ENCODE measurements at regions not wholly inside any gene's neighbourhood (a gene's known extent, or its start where the extent isn't known, plus 50 kb on each side); places are given as distances from the start of the nearest gene placed in this dataset.
A peak's percentile ranks its signal among the peaks of the same experiment; 100 is the strongest.
"Not testable (repeated sequence)": the region's sequence is repeated elsewhere in the genome, so short reads cannot be mapped to it uniquely, and the experiment has no call there.

DNA sequence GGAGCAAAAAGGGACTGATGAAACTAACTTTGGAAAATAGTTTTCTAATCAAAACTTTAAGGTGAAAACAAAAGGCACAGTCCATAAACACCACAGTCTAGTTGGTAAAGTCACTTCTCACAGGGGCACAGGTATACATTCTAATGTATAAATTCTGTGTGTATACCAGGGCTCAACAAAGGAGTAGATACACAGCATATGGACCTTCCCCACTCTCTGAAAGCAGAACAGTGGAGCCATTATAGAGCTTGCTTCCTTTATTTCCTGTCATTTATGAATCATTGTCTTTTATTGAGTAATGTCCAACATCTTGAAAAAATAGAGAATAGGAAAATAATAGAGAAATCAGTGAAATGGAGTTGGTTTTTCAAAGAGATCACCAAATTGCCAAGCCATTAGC is 746.5 kb upstream of the CHRM3 start:
- no peak for DNase-seq

DNA sequence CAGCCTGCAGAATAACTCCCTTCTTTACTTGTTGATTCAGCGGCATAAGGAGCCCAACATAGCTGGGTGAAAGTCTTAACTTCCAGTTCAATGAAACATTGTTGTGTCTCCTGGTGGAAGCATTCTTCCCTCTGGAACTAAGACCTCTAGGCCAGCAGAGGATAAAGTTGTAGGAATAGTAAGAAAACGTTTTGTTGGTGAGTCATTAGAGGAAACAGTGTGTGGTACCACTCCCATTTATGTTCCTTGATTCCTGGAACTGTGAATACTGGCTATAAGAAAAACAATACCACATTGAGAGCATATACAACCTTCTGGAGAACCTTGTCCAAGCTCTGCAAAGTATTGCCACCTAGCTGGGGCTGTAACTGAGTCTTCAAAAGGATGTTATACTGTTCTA is 737.4 kb upstream of the ZP4 start:
- no peak for DNase-seq

DNA sequence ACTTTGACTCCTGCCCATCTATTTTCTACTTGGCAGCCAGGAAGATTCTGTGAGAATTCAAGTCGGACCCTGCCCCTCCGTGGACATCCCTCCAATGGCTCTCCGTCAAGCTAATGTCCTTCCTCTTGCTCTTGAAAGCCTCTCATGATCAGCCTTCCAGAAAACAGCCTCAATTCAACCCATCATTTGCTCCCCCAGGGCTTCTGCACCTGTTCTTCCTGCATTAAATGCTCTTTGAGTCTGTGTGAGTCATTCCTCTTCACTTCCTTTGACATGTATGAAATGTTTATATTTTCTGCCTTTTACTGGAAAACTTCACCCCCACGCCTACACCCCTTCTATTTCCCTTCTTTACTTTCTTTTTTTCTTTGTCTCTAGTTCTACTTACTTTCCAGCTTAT is 734.1 kb upstream of the ZP4 start:
- DNase-seq: no peak

DNA sequence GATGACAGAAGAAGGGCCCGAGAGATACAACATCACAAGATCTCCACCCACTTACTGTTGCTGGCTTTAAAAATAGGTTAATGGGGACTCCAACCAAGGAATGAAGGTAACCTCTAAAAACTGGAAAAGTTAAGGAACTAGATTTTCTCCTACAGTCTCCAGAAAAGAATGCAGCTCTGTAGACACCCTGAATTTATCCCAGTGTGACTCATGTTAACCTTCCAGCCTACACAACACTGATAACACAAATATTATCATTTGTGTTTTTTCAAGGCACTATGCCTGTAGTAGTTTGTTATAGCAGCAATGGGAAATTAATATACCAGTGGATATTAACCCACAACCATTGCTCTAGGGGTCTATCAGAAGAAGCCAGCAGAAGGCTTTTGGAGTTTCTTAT is 730.7 kb upstream of the ZP4 start:
- no peak for DNase-seq

DNA sequence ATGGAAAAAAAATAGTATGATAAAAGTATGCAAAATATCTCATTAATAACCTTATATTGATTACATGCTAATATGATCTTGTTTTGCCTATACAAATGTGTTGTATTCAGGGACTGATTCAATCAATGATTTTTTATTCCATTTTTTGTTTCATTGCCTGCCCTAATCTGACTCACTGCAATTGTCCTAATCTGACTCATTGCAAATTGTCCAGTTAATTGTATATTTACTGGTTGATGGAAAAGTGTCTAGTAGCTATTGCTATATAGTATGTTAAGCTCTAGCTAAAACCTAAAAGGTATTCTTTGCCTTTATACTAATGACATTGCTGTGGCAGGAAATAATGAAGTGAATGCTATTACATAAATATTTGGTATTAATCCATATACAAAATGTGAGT is 728.9 kb upstream of the ZP4 start:
- DNase-seq: no peak

DNA sequence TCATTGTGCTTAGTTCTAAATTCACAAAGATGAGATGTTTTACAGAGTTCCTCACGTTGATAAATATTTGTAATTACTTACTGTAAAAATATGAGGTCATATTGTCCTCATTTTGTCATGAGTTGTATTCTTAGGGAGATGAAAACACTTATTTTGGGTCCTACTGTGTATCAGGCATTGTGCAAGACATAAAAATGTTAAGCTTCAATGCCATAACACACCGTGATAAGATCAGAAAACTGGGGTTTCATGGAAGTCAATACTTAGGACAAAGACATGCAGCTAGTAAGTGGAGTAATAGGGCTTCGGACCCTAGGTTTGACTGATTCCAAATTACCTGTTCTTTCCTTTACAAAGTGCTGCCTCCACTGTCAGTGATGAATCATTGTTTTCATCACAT is 720.7 kb upstream of the ZP4 start:
- no peak for DNase-seq

DNA sequence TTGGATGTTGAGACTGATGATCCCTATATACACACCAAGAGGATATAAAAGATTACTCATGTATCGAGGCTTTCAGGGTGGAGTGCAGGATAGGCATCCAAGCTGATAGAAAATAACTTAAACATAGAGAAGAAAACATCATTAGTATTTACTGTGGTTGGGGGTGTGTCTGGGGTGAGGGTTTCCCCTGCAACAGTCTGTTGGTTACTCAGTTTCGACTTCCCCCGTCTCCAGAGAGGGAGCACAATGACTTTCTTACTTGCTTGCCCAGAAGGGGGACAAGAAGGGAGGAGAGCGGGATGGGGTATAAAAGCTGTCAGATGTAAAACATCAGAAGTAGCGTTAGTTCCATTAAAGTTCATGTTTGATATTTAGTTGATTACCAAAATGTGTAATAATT is 717.4 kb upstream of the ZP4 start:
- no peak for DNase-seq

DNA sequence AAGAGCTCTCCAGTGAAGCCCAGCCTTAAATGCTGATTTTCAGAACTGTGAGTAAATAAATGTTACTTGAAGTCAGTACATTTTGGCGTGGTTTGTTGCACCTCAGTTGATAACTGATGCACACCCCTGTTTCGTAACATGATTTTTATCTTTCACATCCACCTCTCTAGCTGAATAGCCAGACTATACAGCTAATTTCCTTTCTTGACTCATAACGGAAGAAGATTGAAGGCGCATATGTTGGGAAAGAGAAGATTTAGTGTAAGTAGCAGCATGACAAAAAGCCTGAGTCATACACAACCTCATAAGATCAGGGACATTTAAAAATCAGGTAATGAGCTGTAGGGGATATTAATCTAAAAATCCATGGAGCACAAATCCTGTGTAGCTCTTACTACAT is 716.2 kb upstream of the ZP4 start:
- peak; percentile 6 to 51 for DNase-seq

DNA sequence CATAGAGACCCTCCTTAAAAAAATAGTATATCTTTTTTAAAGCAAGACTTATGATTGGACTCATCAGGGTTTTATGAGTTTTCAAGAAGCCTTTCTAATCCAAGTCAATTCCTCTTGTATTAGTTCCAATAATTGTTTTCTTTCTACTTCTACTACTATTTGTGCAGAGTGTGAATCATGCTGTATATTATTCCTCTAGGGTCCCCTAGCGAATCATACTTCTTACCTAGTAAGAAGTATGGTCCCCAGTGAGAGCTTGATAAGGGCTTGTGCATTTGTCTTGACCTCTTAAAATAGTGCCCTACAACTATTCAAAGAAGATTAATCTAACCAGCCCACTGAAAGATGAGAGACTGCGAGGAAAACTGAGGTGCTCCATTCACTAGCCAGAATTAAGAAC is 715.7 kb upstream of the ZP4 start:
- DNase-seq: no peak

DNA sequence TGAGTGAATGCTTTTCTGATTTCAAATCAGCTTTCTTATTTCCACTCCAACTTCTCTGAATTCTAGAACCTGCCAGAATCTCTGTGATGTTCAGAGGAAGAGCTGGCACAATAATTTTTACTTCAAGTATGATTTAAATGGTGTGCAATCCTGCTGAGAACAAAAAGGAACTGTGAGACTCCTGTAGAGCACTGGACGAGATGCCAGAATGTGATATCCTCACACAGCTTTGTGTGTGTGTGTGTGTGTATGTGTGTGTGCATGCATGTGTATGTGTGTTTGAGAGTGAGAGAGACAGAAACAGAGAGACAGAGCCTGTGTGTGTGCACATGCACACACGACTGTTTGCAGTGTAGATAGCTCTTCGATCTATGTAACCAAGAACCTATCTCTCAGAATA is 713.6 kb upstream of the ZP4 start:
- no peak for DNase-seq

DNA sequence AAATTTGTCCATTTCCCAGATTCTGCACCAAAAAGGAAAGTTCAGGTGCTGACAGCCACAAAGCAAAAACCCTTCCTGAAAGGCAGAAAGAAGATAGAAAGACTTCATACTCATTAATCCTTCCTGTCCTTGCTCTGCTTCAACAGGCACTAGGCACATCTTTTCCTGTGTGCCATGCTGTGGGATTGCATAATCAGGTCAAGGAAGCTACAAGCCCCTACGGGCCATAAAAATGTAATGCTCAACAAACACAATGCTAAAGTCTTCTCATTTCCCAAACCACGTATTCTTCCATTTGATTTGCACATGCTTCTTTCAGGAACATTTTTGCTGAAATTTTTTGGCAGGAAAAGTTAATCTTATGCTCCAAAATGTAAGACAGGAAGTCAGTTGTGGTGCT is 710.9 kb upstream of the ZP4 start:
- DNase-seq: not testable (repeated sequence)

DNA sequence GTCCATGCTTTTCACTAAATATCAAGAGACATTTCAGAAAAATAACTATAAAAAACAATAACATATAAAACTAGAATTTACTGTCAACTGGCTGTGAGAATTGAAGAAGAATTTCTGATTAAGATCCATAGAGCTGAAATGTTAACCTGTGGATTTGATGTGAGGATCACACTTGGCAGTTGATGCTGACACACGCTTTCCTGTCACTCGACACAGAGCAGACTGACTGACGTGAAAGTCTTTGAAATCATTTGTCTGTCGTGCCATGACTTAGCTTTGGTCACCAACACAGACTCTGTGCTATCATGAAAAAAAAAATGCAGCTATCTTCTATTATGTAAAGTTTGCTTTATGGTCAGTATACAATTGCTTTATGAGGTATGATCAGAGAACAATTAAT is 706.0 kb upstream of the ZP4 start:
- DNase-seq: no peak

DNA sequence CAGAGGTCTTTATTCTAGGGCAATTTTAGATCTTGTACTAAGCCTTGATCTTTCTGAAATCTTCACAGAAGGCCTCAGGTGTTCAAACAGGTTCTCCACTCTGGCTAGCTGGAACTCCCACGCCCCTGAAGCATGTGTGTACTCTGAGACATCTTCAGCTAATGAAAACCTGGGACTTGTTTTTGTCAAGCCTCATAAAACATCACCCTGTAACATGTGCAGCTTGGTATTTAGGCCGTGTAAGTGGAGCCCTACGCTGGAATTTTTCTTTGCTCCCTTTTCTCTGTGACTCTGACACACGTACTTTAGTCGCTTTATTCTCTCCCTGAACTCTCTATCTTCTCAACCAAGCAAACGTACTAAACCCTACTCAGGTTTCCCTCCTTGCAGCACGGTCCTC is 701.9 kb upstream of the ZP4 start:
- DNase-seq: no peak

DNA sequence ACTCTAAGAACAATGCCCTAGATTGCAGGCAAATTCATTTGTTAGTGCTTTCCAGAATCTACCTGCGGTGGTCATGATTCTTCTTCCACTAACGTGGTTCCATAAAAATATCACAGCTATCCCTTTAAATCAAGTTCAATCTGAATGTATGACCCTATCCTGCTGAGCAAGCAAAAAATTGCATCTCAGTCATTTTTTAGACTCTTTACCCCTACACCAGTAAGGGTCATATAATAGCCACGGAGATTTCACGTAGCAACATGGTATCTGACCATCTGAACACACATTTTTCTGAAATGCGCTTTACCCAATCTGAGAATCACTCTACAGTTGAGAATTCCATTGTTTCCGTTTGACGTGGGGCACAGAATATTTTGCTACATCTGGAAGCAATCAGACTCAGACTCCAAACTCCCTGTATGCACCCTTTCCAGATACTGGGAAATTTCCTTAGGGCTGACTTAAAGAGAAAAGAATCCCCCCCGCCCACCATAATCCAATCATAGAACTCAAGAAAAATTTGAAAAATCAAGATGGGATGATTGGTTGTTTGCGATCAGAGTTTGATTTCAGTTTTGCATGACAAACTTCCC is 699.2 kb upstream of the ZP4 start:
- DNase-seq: no peak

DNA sequence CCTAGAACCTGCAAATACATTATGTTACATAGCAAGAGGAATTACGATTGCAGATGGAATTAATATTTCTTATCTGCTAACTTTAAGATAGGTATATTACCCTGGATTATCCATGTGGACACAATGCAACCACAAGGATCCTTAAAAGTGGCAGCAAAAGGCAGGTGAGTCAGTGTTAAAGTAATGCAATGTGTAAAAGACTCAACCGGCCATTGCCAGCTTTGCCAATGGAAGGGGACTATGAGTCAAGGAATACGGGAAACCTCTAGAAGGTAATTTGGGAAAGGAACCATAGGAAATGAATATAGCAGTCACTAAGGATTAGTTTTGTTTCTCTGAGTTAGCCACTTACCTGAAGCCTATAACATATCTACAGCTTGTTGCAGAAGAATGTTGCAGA is 692.1 kb upstream of the ZP4 start:
- no peak for DNase-seq

DNA sequence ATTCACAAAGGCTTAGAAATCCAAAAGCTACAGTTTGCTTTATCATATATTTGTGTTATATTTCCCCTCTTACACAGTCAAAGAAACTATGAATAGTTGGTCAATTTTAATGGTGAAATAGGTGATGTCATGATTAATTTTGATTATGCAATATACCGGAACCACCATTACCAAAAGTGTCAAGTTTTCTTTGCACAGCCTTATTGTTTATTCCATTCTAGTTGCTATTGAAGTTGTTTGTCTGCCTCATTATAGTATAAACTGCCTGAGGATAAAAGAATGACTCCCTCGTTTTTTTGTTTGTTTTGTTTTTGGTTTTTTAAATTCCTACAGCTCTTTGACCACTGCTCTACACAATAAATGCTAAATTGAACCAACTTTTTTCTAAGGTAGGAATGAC is 690.6 kb upstream of the ZP4 start:
- no peak for DNase-seq

DNA sequence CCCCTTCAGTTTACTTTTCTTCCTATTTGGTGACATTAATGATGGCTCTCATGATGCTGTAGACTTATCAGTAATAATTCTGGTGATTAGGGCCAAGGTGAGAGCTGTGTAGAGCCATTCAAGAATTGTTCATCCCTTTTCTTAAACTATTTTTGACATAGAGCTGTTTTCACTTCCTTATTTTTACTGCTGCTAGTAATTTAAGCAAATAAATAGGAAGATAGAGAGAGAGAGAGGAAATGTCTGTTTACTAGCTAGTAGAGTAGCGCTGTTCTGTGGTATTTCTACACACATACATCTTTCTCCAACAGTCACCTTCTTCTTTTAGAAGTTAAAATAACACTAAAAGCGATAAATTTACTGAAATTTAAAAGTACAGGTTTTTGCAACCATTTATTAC is 678.0 kb upstream of the ZP4 start:
- DNase-seq: peak in 1 of 2 donors; percentile 7

DNA sequence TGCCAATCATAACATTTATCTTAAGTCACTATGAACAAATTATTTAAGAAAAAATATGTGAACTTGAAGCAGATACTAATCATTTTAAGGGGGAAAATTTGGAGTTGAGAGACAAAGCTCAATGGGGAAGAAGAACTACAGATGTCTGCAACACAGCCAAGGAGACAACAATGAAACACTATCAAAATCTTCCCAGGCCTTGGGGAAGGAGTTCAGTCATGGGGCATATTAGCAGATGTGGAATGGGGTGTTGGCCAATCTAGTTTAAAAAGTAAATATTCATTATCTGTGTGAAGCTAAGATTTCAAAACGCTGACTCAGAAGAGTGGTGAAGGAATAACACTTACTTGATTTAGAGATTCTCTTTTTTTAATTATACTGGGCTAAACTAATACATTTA is 671.6 kb upstream of the ZP4 start:
- DNase-seq: no peak

DNA sequence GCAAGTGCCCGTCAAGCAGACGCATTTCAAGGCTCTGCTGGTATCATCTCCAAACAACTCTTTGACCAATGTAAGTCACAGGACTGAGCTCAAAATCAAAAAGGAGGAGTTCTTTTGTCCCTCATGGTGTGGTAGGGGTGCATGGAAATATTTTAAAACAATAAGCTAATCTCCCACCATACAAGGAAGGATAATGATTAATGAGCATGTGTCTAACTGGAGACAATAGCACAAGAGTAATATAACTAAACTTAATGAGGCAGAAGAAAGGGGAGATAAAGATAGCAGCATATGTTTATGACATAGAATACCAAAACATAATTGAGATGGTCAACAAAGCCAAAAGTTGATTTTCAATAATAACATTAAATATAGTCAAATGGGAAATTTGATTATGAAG is 668.0 kb upstream of the ZP4 start:
- DNase-seq: no peak

DNA sequence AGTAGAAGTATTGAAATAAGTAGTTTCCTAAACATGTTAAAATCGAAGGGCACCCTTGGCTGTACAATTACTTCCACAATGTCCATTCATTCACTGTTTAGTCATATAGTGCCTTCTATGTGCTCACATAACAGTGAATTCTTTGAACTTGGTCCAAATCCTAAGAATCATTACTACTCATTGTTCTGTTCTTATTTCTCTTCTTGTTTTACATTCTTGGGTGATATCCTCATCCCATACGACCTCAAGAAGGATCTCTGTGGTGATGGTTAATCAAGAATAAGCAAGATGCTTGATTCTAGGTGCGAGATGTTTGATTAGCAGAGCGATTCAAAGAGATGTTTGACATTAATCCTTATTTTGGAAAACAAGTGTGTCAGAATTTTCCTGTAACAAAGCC is 667.4 kb upstream of the ZP4 start:
- no peak for DNase-seq

DNA sequence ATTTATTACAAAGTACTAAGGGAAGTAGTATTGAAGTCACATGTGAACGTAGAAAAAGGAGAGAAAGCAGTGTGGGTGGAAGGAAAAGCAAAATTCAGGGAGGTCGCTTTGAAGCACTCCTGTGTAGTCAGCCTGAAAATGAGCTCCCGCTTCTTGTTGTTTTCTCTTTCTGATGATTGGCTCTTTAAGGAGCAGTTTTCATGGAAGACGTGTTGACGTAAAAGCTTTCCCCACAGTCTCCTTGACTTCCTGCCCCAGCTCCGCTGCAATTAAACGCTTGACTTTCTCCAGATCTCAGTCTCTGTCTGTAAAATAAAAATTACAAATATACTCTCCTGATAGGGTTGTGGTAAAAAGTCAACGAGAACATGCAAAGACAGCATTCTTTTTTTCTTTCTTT is 661.5 kb upstream of the ZP4 start:
- DNase-seq: no peak

DNA sequence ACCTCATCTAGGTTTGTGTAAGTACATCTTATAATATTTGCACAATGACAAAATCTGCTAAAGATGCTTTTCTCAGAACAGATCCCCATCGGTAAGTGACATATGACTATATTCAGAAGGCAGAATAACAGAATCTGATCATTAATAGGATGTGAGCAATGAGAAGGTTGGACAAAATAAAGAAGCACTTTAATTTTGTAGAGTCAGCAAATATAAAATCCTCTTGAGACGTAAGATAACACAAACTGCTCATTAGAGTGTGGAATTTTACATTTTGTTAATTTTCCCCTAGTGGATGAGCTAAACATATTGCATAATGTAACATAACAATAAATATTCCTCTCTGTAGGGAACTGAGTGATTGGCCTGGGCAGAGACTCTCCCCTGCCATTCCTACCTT is 658.4 kb upstream of the ZP4 start:
- DNase-seq: no peak

DNA sequence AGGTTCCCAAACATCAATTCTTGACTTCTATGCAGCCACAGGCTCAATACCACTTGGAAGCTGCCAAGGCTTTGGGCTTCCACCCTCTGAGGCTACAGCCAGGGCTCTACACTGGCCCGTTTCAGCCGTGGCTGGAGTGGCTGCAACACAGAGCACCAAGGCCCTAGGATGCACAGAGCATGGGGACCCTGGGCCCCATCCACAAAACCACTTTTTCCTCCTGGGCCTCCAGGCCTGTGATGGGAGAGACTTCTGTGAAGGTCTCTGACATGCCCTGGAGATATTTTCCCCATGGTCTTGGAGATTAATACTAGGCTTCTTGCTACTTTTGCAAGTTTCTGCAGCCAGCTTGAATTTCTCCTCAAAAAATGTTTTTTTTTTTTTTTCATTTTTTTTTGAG is 655.4 kb upstream of the ZP4 start:
- DNase-seq: no peak

DNA sequence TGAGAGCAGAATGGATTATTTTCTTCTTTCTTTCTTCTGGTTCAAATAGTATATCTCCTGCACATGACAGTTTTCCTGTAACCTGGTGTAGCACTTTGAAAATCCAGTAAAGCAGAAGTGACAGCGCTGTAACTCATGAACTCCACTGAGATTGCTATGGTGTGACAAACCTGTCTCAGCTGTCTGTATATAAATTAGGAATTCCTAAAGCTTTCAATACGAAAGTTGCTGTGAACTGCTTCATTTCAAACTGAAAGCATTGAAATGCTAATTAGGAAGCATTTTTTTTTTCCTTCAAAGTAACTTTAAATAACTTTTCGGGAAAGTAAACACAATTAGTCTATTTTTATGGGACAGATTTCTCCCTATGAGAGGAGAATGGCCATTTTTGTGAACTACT is 646.9 kb upstream of the ZP4 start:
- no peak for DNase-seq

DNA sequence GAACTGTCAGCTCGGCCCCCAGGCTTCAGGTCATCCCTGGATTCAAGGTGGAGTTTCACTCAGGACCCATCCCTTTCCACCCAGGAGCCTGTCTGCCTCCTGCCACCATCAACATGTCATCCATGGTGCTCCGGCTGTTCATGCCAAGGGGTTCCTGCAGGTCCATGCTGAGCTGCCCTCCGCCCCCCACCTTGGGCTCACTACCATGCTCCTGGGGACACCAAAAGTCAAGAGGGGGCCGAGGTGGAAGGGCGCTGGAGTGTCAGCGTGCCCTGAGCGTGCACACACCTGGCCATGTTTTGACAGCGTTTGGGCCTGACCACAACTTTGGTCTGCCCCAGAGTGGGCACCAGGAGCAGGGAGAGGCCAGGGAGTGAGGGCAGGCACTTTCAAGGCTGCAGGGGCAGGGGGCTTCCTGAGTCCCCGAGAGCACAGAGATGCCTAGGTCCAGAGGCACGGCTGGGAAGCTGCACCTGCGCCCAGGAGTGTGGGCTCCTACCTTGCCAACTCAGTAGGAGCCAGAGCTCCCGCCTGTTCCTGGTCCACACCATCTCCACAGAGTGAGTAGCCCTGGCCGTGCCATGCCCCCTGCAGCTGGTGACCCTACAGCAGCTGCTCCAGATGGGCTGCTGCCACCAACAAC is 639.6 kb upstream of the ZP4 start:
- DNase-seq: no peak
